CD14-positive monocyte (primary cell): ENCODE measurements at regions not wholly inside any gene's neighbourhood (a gene's known extent, or its start where the extent isn't known, plus 50 kb on each side); places are given as distances from the start of the nearest gene placed in this dataset.

ENCODE experiments used
- DNase-seq, 3 donors: peaks; one replicate each; pipeline ENCODE4 v3.0.0-alpha.2; 2011 to 2022
- H2AFZ ChIP-seq: 2 replicates; pipeline ENCODE4 v1.6.0; 2012; ENCODE audit warnings: mild to moderate bottlenecking, low read depth, low read length, inconsistent platforms; ENCODE audit not compliant: insufficient read depth, poor library complexity, severe bottlenecking
- H3K27ac ChIP-seq, 2 donors: 1 replicate in 1 of 2; 2 replicates in 1 of 2; pipeline ENCODE4 v1.5.1; 2012 to 2013; ENCODE audit warnings: low read length in 2 of 2, control low read depth in 1 of 2, inconsistent platforms in 1 of 2, low read depth in 1 of 2, mild to moderate bottlenecking in 1 of 2
- H3K27me3 ChIP-seq, 2 donors: one replicate each; pipeline versions ENCODE4 v1.6.0 to v1.6.1; 2011 to 2013; ENCODE audit warnings: low read length in 2 of 2; ENCODE audit not compliant: control insufficient read depth in 2 of 2, insufficient read depth in 2 of 2
- H3K36me3 ChIP-seq, 2 donors: replicated peaks in 1 of 2; 1 replicate in 1 of 2; 2 replicates in 1 of 2; pipeline versions ENCODE4 v1.5.1 to v1.6.1; 2012 to 2013; ENCODE audit warnings: low read length in 2 of 2, control low read depth in 1 of 2, inconsistent platforms in 1 of 2, mild to moderate bottlenecking in 1 of 2; ENCODE audit not compliant: insufficient read depth in 2 of 2, control insufficient read depth in 1 of 2
- H3K4me1 ChIP-seq, 2 donors: 1 replicate in 1 of 2; 2 replicates in 1 of 2; pipeline versions ENCODE4 v1.5.1 to v1.6.1; 2012 to 2013; ENCODE audit warnings: low read length in 2 of 2, control low read depth in 1 of 2, inconsistent platforms in 1 of 2, mild to moderate bottlenecking in 1 of 2, moderate library complexity in 1 of 2; ENCODE audit not compliant: insufficient read depth in 2 of 2, control insufficient read depth in 1 of 2
- H3K4me2 ChIP-seq: replicated peaks from 2 replicates; pipeline ENCODE3; 2012; ENCODE audit warnings: low read length, moderate library complexity, mild to moderate bottlenecking; ENCODE audit not compliant: poor library complexity, severe bottlenecking; ENCODE audit errors: extremely low read depth
- H3K4me3 ChIP-seq, 3 experiments: fragments of 200-600 bp in 1 of 3; sonication (generic) in 1 of 3; replicated peaks in 1 of 3; 1 replicate in 2 of 3; 2 replicates in 1 of 3; pipeline ENCODE4 v1.5.1; 2011 to 2013; ENCODE audit warnings: low read length in 3 of 3, mild to moderate bottlenecking in 3 of 3, control low read depth in 2 of 3, low read depth in 2 of 3, inconsistent platforms in 1 of 3, moderate library complexity in 1 of 3
- H3K79me2 ChIP-seq: 2 replicates; pipeline ENCODE4 v1.6.0; 2012; ENCODE audit warnings: mild to moderate bottlenecking, control low read depth, inconsistent platforms, low read length, moderate library complexity; ENCODE audit not compliant: insufficient read depth
- H3K9ac ChIP-seq: 2 replicates; pipeline ENCODE4 v1.6.0; 2017; ENCODE audit warnings: low read length, mild to moderate bottlenecking; ENCODE audit not compliant: insufficient read depth, poor library complexity, severe bottlenecking
- H3K9me3 ChIP-seq, 2 donors: replicated peaks in 1 of 2; 1 replicate in 1 of 2; 2 replicates in 1 of 2; pipeline versions ENCODE4 v1.5.1 to v1.6.1; 2012 to 2013; ENCODE audit warnings: low read length in 2 of 2, control low read depth in 1 of 2; ENCODE audit not compliant: control insufficient read depth in 1 of 2, insufficient read depth in 1 of 2
- H4K20me1 ChIP-seq: 2 replicates; pipeline ENCODE4 v1.6.0; 2012; ENCODE audit warnings: mild to moderate bottlenecking, low read length, control low read depth, moderate library complexity; ENCODE audit not compliant: insufficient read depth
- H3K27ac Mint-ChIP-seq, 7 donors: one replicate each; pipeline ENCODE4 v1.8.0; 2020; ENCODE audit warnings: mild to moderate bottlenecking in 7 of 7, mixed read lengths in 7 of 7, moderate library complexity in 6 of 7, inconsistent platforms in 2 of 7
- H3K27me3 Mint-ChIP-seq, 3 donors: one replicate each; pipeline ENCODE4 v1.8.0; 2021 to 2022; ENCODE audit warnings: low read depth in 3 of 3, mild to moderate bottlenecking in 3 of 3, mixed read lengths in 3 of 3, moderate library complexity in 3 of 3, inconsistent platforms in 1 of 3
- H3K36me3 Mint-ChIP-seq, 2 donors: one replicate each; pipeline ENCODE4 v1.8.0; 2020; ENCODE audit warnings: mixed read lengths in 2 of 2, inconsistent platforms in 1 of 2, mild to moderate bottlenecking in 1 of 2
- H3K4me1 Mint-ChIP-seq: one replicate; pipeline ENCODE4 v1.8.0; 2020; ENCODE audit warnings: mild to moderate bottlenecking, mixed read lengths
- H3K4me3 Mint-ChIP-seq, 2 donors: one replicate each; pipeline ENCODE4 v1.8.0; 2020; ENCODE audit warnings: mild to moderate bottlenecking in 2 of 2, mixed read lengths in 2 of 2, moderate library complexity in 1 of 2
- H3K9me3 Mint-ChIP-seq, 7 donors: one replicate each; pipeline ENCODE4 v1.8.0; 2020 to 2022; ENCODE audit warnings: mixed read lengths in 7 of 7, mild to moderate bottlenecking in 6 of 7, moderate library complexity in 6 of 7, inconsistent platforms in 2 of 7
- CTCF ChIP-seq: fragments of 200-600 bp; IDR thresholded peaks from one replicate; pipeline ENCODE4 v1.8.0; 2022; ENCODE audit warnings: antibody characterized with exemption, mild to moderate bottlenecking
- WGBS: methylation state at CpG from one replicate; pipeline ENCODE4 v1.1.5; 2013; ENCODE audit warnings: missing lambda C conversion rate; ENCODE audit not compliant: insufficient coverage; 5-methylcytosine and 5-hydroxymethylcytosine counted together
- intact Hi-C, 2 donors: fragments of 100-400 bp; cut with micrococcal nuclease; formaldehyde crosslinking; loops; one replicate each; pipeline versions ENCODE4 v1.15.0 to v1.15.1; 2023

GRCh38 chrX:127243654-127244053, 424.1 kb downstream of the PRR32 start:
- 83% methylated on average over 2 of the region's 3 CpGs for WGBS
- H3K79me2 ChIP-seq = no peaks in the 10 kb centered on the region
- TF ChIP-seq CTCF = no peak
- H3K27me3 ChIP-seq = no peaks in the 10 kb centered on the region
- Mint-ChIP-seq H3K36me3 (no peaks in the 10 kb centered on the region), H3K4me3 (no peak overlapping the region), H3K4me1 (no peaks in the 10 kb centered on the region), H3K27ac (no peak overlapping the region), H3K27me3 (no peaks in the 10 kb centered on the region), H3K9me3 (peaks cover 0 to 5% (median 0%) of the 10 kb centered on the region in 7 donors)
- no peak overlapping the region for H2AFZ ChIP-seq
- no peaks in the 10 kb centered on the region for H4K20me1 ChIP-seq
- no peak overlapping the region for H3K27ac ChIP-seq
- no peaks in the 10 kb centered on the region for H3K36me3 ChIP-seq
- H3K9me3 ChIP-seq = peaks cover 5 to 11% of the 10 kb centered on the region in 2 donors
- no peak overlapping the region for H3K4me3 ChIP-seq
- H3K9ac ChIP-seq = no peak overlapping the region
- intact Hi-C loops = no loop called here
- H3K4me2 ChIP-seq = no peak overlapping the region
- no peak for DNase-seq
- H3K4me1 ChIP-seq = no peaks in the 10 kb centered on the region

GRCh38 chrX:127259742-127260141, 440.2 kb downstream of the PRR32 start:
- intact Hi-C loops = no loop called here
- no CpG with 5 or more reads among the region's 3 CpGs for WGBS
- Histone ChIP-seq H2AFZ (no peak overlapping the region), H3K36me3 (no peaks in the 10 kb centered on the region), H3K79me2 (no peaks in the 10 kb centered on the region), H4K20me1 (no peaks in the 10 kb centered on the region), H3K4me1 (no peaks in the 10 kb centered on the region), H3K4me2 (no peak overlapping the region), H3K27me3 (no peaks in the 10 kb centered on the region), H3K27ac (no peak overlapping the region), H3K9me3 (peaks cover 0 to 13% of the 10 kb centered on the region in 2 donors), H3K9ac (no peak overlapping the region), H3K4me3 (no peak overlapping the region)
- Mint-ChIP-seq H3K9me3 (peaks cover 0 to 5% (median 3%) of the 10 kb centered on the region in 7 donors), H3K4me3 (no peak overlapping the region), H3K36me3 (no peaks in the 10 kb centered on the region), H3K4me1 (no peaks in the 10 kb centered on the region), H3K27ac (no peak overlapping the region), H3K27me3 (no peaks in the 10 kb centered on the region)
- no peak for DNase-seq
- TF ChIP-seq CTCF = no peak
